BE2C (cell line): ENCODE measurements at regions not wholly inside any gene's neighbourhood (a gene's known extent, or its start where the extent isn't known, plus 50 kb on each side); places are given as distances from the start of the nearest gene placed in this dataset.

Experiments used
- DNase-seq: peaks from one replicate; pipeline ENCODE4 v3.0.0-alpha.2; 2020
- H3K27me3 ChIP-seq: fragments of 250-450 bp; sonication (Bioruptor Pico); 2 replicates; pipeline ENCODE4 v1.5.1; 2020; ENCODE audit warnings: mild to moderate bottlenecking
- H3K36me3 ChIP-seq: fragments of 250-450 bp; sonication (Bioruptor Pico); 2 replicates; pipeline ENCODE4 v1.5.1; 2020; ENCODE audit warnings: mild to moderate bottlenecking
- H3K4me1 ChIP-seq: fragments of 250-450 bp; sonication (Bioruptor Pico); 2 replicates; pipeline ENCODE4 v1.5.1; 2020
- H3K4me3 ChIP-seq: 2 replicates; pipeline ENCODE4 v1.5.1; 2011; ENCODE audit warnings: low read depth, low read length
- H3K9me3 ChIP-seq: fragments of 250-450 bp; sonication (Bioruptor Pico); 2 replicates; pipeline ENCODE4 v1.5.1; 2020
- CTCF ChIP-seq: IDR thresholded peaks from 2 replicates; pipeline ENCODE4 v1.5.1; 2012; ENCODE audit warnings: mild to moderate bottlenecking, low read depth, low read length

GRCh38 chr10:45553613-45554012 lies 119.0 kb downstream of the ZFAND4 start:
- no peak for DNase-seq
- H3K4me1 ChIP-seq: no peaks in the 10 kb centered on the region
- TF ChIP-seq CTCF: no peak
- H3K4me3 ChIP-seq: no peak overlapping the region
- no peaks in the 10 kb centered on the region for H3K27me3 ChIP-seq
- H3K36me3 ChIP-seq: no peaks in the 10 kb centered on the region
- H3K9me3 ChIP-seq: no peaks in the 10 kb centered on the region

- Histone ChIP-seq H3K4me3 (no peak overlapping the region), H3K4me1 (no peaks in the 10 kb centered on the region), H3K9me3 (no peaks in the 10 kb centered on the region), H3K27me3 (no peaks in the 10 kb centered on the region), H3K36me3 (no peaks in the 10 kb centered on the region)
- TF ChIP-seq CTCF: no peak
- DNase-seq: no peak
These were observed 119.4 kb downstream of the ZFAND4 start for GRCh38 chr10:45553155-45553554.

DNA sequence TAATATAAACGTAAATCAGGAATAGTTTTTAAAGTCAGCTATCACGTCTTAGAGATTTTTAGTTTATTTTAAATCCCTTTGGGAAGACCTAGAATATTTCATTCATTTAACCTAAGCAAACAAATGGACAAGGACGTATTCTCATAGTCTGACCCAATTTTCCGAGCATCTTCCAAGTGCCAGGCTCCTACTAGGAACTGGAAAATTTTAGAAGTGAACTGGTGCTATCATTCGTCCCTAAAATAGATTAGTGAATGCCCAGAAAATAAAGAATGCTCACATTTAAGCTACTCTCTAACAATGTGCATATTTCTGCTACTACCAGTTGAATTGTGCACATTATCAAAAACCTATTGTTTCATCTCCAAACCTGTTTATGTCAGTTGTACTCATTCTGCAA lies 120.1 kb downstream of the ZFAND4 start:
- no peaks in the 10 kb centered on the region for H3K36me3 ChIP-seq
- H3K4me3 ChIP-seq: no peak overlapping the region
- TF ChIP-seq CTCF: no peak
- no peak for DNase-seq
- no peaks in the 10 kb centered on the region for H3K4me1 ChIP-seq
- no peaks in the 10 kb centered on the region for H3K27me3 ChIP-seq
- H3K9me3 ChIP-seq: no peaks in the 10 kb centered on the region

DNA sequence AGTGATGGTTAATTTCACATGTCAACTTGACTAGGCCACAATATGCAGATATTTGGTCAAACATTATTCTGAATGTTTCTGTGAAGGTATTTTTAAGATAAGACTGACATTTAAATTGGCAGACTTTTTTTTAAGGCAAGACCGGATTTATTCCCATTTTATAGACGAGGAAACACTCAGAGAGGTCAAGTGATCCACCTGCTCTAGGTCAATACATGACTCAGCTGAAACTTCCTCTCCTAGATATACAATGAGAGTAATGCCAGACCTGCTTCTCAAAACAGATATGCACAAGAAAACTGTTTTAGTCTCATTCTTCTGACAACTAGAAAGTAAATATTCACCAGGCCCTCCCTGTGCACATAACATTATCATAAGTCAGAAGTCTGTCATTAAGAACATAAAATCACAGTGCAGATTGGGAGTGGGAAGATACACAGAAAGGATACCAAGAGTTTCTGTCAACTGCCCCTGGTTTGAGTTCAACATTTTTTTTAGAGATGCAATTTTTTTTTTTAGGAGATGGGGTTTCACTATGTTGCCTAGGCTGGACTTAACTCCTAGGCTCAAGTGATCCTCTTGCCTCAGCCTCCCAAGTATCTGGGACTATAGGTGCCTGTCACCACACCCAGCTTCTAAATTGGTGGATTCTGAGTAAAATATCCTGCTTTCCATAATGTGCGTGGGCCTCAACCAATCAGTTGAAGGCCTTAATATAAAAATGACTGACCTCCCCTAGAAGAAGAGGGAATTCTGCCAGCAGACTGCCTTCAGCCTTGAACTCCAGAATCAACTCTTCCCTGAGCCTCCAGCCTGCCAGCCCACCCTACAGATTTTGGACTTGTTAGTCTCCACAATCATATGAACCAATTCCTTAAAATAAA lies 121.4 kb downstream of the ZFAND4 start:
- no peak for TF ChIP-seq CTCF
- no peaks in the 10 kb centered on the region for H3K9me3 ChIP-seq
- no peaks in the 10 kb centered on the region for H3K36me3 ChIP-seq
- DNase-seq: no peak
- no peaks in the 10 kb centered on the region for H3K4me1 ChIP-seq
- H3K27me3 ChIP-seq: no peaks in the 10 kb centered on the region
- H3K4me3 ChIP-seq: no peak overlapping the region

- DNase-seq: no peak
- no peak for TF ChIP-seq CTCF
- H3K9me3 ChIP-seq: no peaks in the 10 kb centered on the region
These were observed 124.5 kb downstream of the ZFAND4 start for GRCh38 chr10:45548068-45548467.

GRCh38 chr10:45547207-45547606 lies 125.4 kb downstream of the ZFAND4 start:
- no peaks in the 10 kb centered on the region for H3K4me1 ChIP-seq
- no peak for DNase-seq
- no peak for TF ChIP-seq CTCF
- H3K4me3 ChIP-seq: no peak overlapping the region
- no peaks in the 10 kb centered on the region for H3K27me3 ChIP-seq
- no peaks in the 10 kb centered on the region for H3K36me3 ChIP-seq
- no peaks in the 10 kb centered on the region for H3K9me3 ChIP-seq

More at GRCh38 chr10:45548068-45548467, 124.5 kb downstream of the ZFAND4 start:
- no peaks in the 10 kb centered on the region for H3K27me3 ChIP-seq
- H3K4me3 ChIP-seq: no peak overlapping the region
- H3K4me1 ChIP-seq: no peaks in the 10 kb centered on the region
- H3K36me3 ChIP-seq: no peaks in the 10 kb centered on the region
